ENCODE measurements at regions not wholly inside any gene's neighbourhood (a gene's known extent, or its start where the extent isn't known, plus 50 kb on each side); places are given as distances from the start of the nearest gene placed in this dataset.

DNA sequence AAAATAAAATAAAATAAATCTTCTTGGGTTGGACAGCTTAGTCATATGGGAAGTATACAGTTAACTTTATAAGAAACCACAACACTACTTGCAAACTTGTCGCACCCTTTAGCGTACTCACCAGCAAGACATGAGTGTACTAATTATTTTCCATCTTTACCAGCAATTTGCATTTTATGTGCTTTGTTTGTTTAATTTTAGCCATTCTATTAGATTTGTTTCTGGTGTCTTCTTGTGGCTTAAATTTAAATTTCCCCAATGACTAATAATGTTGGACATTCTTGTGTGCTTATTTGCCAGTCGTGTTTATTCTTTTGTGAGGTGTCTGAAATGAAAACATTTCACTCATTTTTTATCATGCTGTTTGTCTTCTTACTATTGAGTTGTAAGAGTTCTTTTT, 1172.2 kb upstream of the CITED2 start:
- no peak overlapping the region for H3K4me3 ChIP-seq
- WGBS, 2 donors (ENCODE audit: low coverage in 1 of 2): 50 to 68% methylated on average over 1 to 3 of the region's 3 CpGs
- H3K4me1 ChIP-seq: peaks cover 0 to 5% (median 0%) of the 10 kb centered on the region in 3 donors
- ATAC-seq: no peak
- H3K36me3 ChIP-seq: no peaks in the 10 kb centered on the region
- TF ChIP-seq EP300 (IDR thresholded peaks at IDR 0.05): no peak
- no peak for TF ChIP-seq POLR2A (IDR thresholded peaks at IDR 0.05)
- TF ChIP-seq, protein P1, sequence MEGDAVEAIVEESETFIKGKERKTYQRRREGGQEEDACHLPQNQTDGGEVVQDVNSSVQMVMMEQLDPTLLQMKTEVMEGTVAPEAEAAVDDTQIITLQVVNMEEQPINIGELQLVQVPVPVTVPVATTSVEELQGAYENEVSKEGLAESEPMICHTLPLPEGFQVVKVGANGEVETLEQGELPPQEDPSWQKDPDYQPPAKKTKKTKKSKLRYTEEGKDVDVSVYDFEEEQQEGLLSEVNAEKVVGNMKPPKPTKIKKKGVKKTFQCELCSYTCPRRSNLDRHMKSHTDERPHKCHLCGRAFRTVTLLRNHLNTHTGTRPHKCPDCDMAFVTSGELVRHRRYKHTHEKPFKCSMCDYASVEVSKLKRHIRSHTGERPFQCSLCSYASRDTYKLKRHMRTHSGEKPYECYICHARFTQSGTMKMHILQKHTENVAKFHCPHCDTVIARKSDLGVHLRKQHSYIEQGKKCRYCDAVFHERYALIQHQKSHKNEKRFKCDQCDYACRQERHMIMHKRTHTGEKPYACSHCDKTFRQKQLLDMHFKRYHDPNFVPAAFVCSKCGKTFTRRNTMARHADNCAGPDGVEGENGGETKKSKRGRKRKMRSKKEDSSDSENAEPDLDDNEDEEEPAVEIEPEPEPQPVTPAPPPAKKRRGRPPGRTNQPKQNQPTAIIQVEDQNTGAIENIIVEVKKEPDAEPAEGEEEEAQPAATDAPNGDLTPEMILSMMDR (IDR thresholded peaks at IDR 0.05): no peak
- no peak for TF ChIP-seq POLR2AphosphoS5 (IDR thresholded peaks at IDR 0.05)
- H3K27ac ChIP-seq: no peak overlapping the region
- H3K27me3 ChIP-seq: no peaks in the 10 kb centered on the region
- H3K9me3 ChIP-seq: no peaks in the 10 kb centered on the region

DNA sequence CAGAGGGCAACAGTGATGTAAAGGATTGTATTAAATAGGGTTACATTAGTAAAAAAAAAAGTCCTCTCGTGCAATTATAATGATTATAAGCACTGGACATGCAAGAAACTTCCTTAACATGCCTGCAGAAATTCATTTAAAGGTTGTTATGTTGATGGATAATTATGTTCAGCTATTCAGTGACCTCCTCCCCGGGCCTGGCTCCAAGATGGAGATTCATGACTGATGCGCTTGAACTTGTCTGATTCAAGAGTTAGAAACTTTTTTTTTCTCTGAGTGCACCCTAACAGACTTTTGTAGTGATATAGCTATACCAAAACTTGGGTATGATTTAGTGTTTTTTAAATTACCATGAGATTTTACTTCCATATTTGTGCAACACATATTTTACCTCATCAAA, 1170.0 kb upstream of the CITED2 start:
- H3K9me3 ChIP-seq: no peaks in the 10 kb centered on the region
- no peak overlapping the region for H3K4me3 ChIP-seq
- H3K27me3 ChIP-seq: no peaks in the 10 kb centered on the region
- whole genome bisulfite sequencing, 2 donors (ENCODE audit: low coverage in 1 of 2): 82 to 86% methylated on average over 3 of the region's 3 CpGs
- no peak overlapping the region for H3K27ac ChIP-seq
- H3K36me3 ChIP-seq: no peaks in the 10 kb centered on the region
- TF ChIP-seq, protein P1 (IDR thresholded peaks at IDR 0.05): no peak
- TF ChIP-seq EP300 (IDR thresholded peaks at IDR 0.05) (no peak), POLR2AphosphoS5 (IDR thresholded peaks at IDR 0.05) (no peak), POLR2A (IDR thresholded peaks at IDR 0.05) (no peak)
- no peak for ATAC-seq
- H3K4me1 ChIP-seq: peaks cover 0 to 5% (median 0%) of the 10 kb centered on the region in 3 donors

DNA sequence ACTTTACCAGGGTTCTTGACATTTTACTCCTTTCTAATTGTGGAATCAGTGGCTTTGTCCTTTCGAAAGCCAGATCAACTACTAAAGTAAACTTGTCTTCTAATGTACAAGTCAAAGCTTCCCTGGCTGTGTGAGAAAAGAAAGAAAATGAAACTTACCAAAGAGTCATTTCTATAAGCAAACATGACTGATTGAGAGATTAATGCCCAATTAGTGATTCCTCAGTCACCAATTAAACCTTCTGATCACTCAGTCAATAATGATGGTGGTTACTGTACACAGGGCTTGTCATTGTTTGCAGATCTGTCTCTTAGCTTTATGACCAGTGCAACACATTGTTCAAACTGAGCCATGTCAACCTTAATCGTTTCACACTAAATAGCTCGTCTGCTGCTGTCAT, 1168.4 kb upstream of the CITED2 start:
- WGBS, 2 donors (ENCODE audit: low coverage in 1 of 2): 84% methylated on average over 3 of the region's 3 CpGs; no CpG with 5 or more reads in 1 of the 2 donors

DNA sequence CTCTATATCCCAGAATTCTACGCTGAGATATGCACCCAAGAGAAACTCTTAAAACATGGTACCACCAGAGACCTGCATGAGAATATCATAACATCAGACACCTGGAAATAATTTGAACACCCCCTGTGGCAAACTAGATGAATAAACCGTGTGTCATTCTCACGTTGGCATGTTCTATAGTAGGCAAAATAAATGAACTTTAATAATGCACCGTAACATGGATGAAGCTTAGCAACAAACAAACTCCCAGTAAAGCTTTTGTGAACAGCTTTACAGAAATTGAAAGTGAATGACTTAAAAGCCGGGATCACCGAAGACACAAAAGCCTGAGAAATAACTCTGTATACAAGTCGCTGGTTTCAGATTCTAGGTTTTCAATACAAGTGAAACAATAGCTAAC, 1166.8 kb upstream of the CITED2 start:
- WGBS, 2 donors (ENCODE audit: low coverage in 1 of 2): 88 to 93% methylated on average over 7 of the region's 7 CpGs
- Histone ChIP-seq H3K27me3 (no peaks in the 10 kb centered on the region), H3K9me3 (no peaks in the 10 kb centered on the region), H3K27ac (no peak overlapping the region), H3K4me1 (peaks cover 6 to 29% (median 10%) of the 10 kb centered on the region in 3 donors), H3K4me3 (no peak overlapping the region), H3K36me3 (no peaks in the 10 kb centered on the region)
- TF ChIP-seq POLR2AphosphoS5 (IDR thresholded peaks at IDR 0.05): no peak
- TF ChIP-seq, protein P1 (IDR thresholded peaks at IDR 0.05): no peak
- no peak for TF ChIP-seq EP300 (IDR thresholded peaks at IDR 0.05)
- TF ChIP-seq POLR2A (IDR thresholded peaks at IDR 0.05): no peak
- ATAC-seq: no peak

More for the DNA sequence above, 1168.4 kb upstream of the CITED2 start:
- ATAC-seq: no peak
- Histone ChIP-seq H3K4me3 (no peak overlapping the region), H3K27me3 (no peaks in the 10 kb centered on the region), H3K4me1 (peaks cover 3 to 19% (median 6%) of the 10 kb centered on the region in 3 donors), H3K27ac (no peak overlapping the region), H3K36me3 (no peaks in the 10 kb centered on the region), H3K9me3 (no peaks in the 10 kb centered on the region)
- no peak for TF ChIP-seq POLR2AphosphoS5 (IDR thresholded peaks at IDR 0.05)
- no peak for TF ChIP-seq POLR2A (IDR thresholded peaks at IDR 0.05)
- TF ChIP-seq, protein P1 (IDR thresholded peaks at IDR 0.05): no peak
- no peak for TF ChIP-seq EP300 (IDR thresholded peaks at IDR 0.05)

DNA sequence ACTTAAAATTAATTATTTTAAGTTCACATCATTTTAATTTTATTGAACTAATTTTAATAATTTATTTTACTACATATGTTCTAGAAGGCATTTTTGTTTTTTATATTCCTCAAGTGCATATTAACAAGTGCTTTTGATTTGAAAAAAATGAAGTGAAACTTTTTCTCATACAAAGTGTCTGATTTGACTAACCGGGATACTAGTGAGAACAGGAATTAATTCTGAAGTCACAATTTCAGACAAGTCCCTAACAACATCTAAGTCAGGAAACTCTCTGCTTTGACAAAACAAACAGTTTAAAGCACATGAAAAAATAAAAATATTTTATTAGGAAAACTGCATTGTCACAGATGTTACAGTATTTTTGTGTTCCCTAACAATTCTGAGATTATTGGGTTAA, 1166.3 kb upstream of the CITED2 start:
- Histone ChIP-seq H3K36me3 (no peaks in the 10 kb centered on the region), H3K27ac (no peak overlapping the region), H3K27me3 (no peaks in the 10 kb centered on the region), H3K4me3 (no peak overlapping the region), H3K4me1 (peaks cover 6 to 29% (median 10%) of the 10 kb centered on the region in 3 donors), H3K9me3 (no peaks in the 10 kb centered on the region)
- WGBS, 2 donors (ENCODE audit: low coverage in 1 of 2): 78 to 91% methylated on average over 1 of the region's 1 CpG
- TF ChIP-seq, protein P1 (IDR thresholded peaks at IDR 0.05): no peak
- ATAC-seq: no peak
